Erythroblast (primary cell): ENCODE measurements at regions not wholly inside any gene's neighbourhood (a gene's known extent, or its start where the extent isn't known, plus 50 kb on each side); places are given as distances from the start of the nearest gene placed in this dataset.

Experiments used
- GATA1 ChIP-seq: IDR thresholded peaks from 2 replicates; pipeline ENCODE4 v1.6.1; 2011; ENCODE audit warnings: low read depth, mild to moderate bottlenecking, control low read depth, low read length, moderate library complexity
- POLR2A ChIP-seq: IDR thresholded peaks from 2 replicates; pipeline ENCODE4 v1.6.1; 2011; ENCODE audit warnings: mild to moderate bottlenecking, low read length

- TF ChIP-seq POLR2A (no peak), GATA1 (no peak)
Measured at GRCh38 chr10:130795819-130796218, 515.7 kb downstream of the TCERG1L start.
